Neural progenitor cell (in vitro differentiated cells): ENCODE measurements at regions not wholly inside any gene's neighbourhood (a gene's known extent, or its start where the extent isn't known, plus 50 kb on each side); places are given as distances from the start of the nearest gene placed in this dataset.

Source experiments
- EZH2 ChIP-seq: fragments of 200-600 bp; sonication (generic); IDR thresholded peaks from 2 replicates; pipeline ENCODE4 v1.6.1; 2017; ENCODE audit warnings: antibody characterized with exemption, mild to moderate bottlenecking, moderate library complexity
- EZH2phosphoT487 ChIP-seq: fragments of 200-600 bp; sonication (generic); IDR thresholded peaks from 2 replicates; pipeline ENCODE4 v1.6.1; 2017; ENCODE audit warnings: antibody characterized with exemption
- TF ChIP-seq, protein P1 (sequence below): fragments of 200-600 bp; sonication (generic); IDR thresholded peaks from 2 replicates; pipeline ENCODE4 v1.5.1; 2017; ENCODE audit warnings: antibody characterized with exemption, mild to moderate bottlenecking

DNA sequence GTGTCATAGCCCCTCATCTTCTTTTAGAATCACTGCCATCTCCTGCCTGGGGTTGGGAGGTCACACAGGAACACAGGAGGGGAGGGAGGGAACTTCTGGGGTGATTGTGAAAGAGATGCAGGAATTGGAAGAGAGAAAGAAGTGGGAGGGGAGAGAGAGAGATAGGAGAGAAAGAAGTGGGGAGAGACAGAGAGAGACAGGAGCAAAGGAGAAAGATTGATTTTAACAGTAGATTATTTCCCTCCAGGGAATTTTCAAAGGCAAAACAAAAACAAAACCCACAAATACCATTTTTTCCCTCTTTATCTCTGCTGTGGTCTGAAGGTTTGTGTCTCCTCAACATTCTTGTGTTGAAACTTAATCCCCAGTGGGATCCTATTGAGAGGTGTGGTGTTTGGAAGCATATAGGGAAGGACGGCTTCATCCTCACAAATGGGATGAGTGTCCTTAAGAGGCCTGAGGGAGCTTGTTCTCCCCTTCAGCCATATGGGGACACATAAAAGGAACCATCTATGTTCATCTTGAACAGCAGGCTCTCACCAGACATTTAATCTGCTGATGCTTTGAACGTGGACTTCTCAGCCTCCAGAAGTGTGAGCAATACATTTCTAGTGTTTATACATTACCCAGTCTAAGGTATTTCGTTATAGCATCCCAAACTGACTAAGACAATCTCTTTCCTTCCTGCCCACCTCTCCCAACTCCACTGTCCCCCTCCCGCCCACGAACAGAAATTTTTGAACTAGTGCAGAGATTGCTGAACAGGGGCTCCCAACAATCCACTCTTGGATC lies 134.9 kb upstream of the MAX start:
- TF ChIP-seq, protein P1, sequence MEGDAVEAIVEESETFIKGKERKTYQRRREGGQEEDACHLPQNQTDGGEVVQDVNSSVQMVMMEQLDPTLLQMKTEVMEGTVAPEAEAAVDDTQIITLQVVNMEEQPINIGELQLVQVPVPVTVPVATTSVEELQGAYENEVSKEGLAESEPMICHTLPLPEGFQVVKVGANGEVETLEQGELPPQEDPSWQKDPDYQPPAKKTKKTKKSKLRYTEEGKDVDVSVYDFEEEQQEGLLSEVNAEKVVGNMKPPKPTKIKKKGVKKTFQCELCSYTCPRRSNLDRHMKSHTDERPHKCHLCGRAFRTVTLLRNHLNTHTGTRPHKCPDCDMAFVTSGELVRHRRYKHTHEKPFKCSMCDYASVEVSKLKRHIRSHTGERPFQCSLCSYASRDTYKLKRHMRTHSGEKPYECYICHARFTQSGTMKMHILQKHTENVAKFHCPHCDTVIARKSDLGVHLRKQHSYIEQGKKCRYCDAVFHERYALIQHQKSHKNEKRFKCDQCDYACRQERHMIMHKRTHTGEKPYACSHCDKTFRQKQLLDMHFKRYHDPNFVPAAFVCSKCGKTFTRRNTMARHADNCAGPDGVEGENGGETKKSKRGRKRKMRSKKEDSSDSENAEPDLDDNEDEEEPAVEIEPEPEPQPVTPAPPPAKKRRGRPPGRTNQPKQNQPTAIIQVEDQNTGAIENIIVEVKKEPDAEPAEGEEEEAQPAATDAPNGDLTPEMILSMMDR: no peak
- TF ChIP-seq EZH2 (no peak), EZH2phosphoT487 (no peak)
